ENCODE measurements at regions not wholly inside any gene's neighbourhood (a gene's known extent, or its start where the extent isn't known, plus 50 kb on each side); places are given as distances from the start of the nearest gene placed in this dataset.

DNA sequence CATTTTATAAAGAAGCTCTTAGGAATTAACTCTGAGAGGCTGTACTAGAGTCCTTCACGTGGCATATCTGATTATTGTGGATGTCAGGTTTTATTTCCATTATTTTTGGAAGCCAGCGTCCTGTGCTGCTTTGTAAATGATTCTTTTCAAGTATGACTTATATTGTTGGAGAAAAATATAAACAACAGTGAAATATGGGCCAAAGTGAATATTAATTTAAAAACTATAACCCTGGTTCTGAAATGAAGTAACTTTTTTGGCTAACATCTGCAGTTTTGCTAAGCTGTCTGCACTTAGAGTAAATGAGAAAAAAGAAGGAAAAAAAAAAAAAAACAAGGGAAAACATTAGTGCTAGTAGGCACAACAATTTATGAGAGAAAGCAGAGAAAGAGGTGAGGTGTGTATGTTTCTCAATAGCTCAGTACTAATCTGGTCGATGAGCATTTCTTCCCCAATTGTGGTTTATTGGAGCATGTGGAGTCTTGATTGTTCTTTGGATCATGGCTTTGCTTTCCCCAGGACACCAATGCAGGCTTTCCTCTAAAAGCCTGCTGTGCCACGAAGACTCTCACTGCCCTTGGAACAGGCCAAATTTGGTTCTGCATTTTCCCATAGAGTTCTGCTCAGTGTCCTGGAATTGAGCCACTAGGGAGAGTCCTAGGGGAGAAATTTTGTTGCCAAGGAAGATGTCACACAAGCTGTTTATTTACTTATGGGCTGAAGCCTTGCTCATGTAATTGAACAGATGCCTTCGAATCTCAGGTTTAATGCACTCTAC lies 273.3 kb downstream of the DKK2 start:
- TF ChIP-seq, protein P1, sequence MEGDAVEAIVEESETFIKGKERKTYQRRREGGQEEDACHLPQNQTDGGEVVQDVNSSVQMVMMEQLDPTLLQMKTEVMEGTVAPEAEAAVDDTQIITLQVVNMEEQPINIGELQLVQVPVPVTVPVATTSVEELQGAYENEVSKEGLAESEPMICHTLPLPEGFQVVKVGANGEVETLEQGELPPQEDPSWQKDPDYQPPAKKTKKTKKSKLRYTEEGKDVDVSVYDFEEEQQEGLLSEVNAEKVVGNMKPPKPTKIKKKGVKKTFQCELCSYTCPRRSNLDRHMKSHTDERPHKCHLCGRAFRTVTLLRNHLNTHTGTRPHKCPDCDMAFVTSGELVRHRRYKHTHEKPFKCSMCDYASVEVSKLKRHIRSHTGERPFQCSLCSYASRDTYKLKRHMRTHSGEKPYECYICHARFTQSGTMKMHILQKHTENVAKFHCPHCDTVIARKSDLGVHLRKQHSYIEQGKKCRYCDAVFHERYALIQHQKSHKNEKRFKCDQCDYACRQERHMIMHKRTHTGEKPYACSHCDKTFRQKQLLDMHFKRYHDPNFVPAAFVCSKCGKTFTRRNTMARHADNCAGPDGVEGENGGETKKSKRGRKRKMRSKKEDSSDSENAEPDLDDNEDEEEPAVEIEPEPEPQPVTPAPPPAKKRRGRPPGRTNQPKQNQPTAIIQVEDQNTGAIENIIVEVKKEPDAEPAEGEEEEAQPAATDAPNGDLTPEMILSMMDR (IDR thresholded peaks at IDR 0.05): no peak
- TF ChIP-seq, protein P2, sequence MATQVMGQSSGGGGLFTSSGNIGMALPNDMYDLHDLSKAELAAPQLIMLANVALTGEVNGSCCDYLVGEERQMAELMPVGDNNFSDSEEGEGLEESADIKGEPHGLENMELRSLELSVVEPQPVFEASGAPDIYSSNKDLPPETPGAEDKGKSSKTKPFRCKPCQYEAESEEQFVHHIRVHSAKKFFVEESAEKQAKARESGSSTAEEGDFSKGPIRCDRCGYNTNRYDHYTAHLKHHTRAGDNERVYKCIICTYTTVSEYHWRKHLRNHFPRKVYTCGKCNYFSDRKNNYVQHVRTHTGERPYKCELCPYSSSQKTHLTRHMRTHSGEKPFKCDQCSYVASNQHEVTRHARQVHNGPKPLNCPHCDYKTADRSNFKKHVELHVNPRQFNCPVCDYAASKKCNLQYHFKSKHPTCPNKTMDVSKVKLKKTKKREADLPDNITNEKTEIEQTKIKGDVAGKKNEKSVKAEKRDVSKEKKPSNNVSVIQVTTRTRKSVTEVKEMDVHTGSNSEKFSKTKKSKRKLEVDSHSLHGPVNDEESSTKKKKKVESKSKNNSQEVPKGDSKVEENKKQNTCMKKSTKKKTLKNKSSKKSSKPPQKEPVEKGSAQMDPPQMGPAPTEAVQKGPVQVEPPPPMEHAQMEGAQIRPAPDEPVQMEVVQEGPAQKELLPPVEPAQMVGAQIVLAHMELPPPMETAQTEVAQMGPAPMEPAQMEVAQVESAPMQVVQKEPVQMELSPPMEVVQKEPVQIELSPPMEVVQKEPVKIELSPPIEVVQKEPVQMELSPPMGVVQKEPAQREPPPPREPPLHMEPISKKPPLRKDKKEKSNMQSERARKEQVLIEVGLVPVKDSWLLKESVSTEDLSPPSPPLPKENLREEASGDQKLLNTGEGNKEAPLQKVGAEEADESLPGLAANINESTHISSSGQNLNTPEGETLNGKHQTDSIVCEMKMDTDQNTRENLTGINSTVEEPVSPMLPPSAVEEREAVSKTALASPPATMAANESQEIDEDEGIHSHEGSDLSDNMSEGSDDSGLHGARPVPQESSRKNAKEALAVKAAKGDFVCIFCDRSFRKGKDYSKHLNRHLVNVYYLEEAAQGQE (IDR thresholded peaks at IDR 0.05; ENCODE audit: insufficient read depth in 1 of 2, low read depth in 2 of 2, low read length in 1 of 2): no peak

Data from Panc1 (cell line).